SHP77 treated with DMSO at 0.1 percent for 48 hours (cell line): ENCODE measurements at regions not wholly inside any gene's neighbourhood (a gene's known extent, or its start where the extent isn't known, plus 50 kb on each side); places are given as distances from the start of the nearest gene placed in this dataset.
"Not testable (repeated sequence)": the region's sequence is repeated elsewhere in the genome, so short reads cannot be mapped to it uniquely, and the experiment has no call there.

Source experiments
- DNase-seq: peaks from one replicate; lab custom pipeline; 2025; lab: John Stamatoyannopoulos, UW

DNA sequence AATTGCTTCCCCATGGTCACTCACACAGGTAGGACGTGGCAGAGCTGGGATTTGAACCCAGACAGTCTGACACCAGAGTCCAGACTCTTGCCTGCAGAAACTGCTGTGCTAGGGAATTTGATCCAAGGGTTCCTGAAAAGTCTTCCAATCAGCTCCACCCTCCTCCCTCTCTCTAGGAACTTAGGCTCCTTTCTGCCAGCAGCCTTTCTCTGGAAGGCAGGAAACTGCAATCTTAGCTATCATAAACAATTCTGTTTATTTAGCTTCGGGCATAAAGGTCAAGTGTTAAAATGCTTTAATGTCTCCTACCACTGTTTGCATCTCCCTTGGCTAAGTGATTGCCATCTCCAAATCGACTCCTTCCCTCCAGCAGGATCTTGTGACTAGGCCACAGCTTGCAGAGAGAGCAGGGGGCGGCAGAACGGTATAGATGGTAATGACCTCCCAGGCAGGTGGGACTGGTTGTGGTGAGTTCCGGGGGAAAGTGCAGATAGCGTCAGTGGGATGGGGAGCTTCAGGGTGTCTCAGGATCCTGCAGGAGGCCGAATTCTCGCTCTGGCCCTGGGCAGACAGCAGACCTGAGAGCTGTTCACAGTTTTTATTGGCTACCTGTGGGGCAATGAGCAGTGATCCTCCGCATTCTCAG is 882.4 kb upstream of the EEF2KMT start:
- no peak for DNase-seq

DNA sequence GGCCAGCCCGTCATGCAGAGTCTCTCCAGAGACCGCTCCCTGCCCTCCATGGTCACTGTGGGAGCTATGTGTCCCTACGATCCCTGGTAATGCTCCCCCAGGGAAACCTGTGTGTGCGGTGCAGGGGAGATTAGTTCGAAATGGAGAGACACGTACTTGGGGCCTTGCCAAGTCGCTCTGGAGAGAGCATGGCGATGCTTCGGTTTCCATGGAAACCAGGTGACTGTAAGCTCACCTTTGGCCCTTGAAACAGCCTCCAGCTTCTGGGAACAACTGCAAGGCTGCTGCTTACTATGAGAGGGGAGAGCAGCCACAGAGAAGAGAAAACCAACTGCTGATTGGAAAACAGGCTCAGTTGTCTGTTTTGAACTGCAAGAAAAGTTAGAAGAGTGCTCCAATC is 879.7 kb upstream of the EEF2KMT start:
- no peak for DNase-seq

DNA sequence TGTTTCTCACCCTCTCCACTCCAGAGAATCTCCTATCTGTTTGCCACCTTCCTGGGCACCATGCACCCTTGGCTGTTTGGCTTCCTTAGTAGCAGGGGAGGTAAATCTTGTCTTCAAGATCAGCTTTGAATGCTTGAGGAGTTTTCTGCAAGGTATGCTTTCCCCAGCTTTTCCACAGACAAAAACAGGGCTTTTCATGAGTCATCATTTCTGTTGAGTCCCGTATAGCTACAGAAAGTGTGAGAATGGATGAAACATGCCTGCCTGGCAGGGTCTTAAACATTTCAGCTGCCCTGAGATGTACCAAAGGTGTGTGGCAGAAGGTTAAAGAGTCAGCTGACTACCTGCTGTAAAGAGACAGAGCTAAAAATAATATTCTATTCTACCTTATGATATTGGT is 875.2 kb upstream of the EEF2KMT start:
- no peak for DNase-seq

DNA sequence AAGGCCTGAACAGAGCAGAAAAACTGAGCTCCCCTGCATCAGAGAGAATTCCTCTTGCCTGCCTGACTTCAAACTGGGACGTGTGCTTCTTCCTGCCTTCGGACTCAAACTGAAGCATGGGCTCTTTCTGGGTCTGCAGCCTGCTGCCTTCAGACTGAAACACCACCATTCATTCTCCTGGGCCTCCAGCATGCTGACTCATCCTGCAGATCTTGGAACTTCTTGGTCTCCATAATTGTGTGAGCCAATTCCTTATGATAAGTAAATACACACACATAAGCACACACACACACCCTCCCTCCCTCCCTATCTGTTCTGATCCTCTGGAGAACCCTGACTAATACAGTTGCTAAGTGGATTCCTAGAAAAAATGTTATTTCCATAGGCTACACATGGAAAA is 874.3 kb upstream of the EEF2KMT start:
- no peak for DNase-seq

DNA sequence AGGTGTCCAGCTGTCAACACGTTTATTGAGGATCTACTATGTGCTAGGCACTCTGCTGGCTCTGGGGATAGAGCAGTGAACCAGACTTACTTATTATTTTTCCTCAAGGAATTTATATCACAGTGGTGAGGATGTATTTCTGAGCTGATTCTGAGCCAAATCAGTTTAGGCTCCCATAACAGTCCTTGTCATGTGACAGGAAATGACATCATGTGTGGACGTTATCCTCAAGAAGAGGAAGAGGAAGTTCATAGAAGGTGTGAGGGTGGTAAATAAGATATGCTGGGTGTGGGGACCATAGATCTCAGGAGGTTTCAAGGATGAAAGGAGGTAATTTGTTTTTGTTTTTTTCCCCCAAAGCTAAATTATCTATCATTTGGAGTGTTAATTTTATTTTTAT is 873.5 kb upstream of the EEF2KMT start:
- DNase-seq: no peak

DNA sequence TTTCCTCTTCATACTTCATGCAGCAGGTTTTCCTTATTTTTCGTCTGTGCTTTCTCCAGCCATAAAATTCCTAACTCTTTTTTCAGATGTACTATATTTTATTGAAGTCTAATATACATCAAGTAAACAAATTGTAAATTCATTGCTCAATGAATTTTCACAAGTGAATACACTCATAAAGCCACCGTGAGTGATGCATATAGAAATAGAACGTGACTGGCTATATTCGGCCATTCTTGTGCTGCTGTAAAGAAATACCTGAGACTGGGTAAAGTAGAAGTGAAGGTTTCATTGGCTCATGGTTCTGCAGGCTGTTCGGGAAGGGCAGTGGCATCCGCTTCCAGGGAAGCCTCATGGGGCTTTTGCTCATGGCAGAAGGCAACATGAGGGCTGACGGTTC is 868.4 kb upstream of the EEF2KMT start:
- no peak for DNase-seq

DNA sequence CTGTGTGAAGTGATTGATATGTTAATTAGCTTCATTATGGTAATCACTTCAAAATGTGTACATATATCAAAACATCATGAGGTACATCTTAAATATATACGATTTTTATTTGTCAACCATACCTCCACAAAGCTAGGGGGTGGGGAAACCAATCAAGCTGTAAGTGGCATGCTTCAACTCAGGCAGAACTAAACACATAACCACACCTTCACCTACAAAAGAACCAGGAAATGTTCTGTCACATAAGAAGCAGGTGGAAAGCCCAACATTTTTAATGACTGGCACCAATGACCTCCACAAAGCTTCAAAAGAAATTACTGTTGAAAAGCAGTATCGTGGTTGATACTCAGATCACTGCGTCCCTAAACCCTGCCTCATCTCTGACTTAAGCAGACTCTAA is 867.7 kb upstream of the EEF2KMT start:
- no peak for DNase-seq

DNA sequence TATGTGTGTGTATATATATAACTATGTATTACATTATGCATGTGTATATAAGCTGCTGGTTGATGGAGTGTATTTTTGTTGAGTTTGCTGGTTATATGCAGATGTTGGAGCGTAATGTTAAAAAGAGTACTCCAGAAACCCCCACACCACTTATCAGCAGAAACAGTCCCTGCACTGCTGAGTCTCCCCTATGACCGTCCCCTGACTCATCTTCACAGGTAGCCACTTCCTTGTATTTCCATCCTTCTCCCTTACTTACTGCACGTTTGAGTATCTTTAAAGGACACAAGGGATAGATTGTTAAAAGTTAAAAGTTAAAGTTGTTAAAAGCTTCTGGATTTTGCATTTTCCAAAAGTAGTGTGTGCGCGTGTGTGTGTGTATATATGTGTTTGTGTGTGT is 853.9 kb upstream of the EEF2KMT start:
- DNase-seq: no peak

DNA sequence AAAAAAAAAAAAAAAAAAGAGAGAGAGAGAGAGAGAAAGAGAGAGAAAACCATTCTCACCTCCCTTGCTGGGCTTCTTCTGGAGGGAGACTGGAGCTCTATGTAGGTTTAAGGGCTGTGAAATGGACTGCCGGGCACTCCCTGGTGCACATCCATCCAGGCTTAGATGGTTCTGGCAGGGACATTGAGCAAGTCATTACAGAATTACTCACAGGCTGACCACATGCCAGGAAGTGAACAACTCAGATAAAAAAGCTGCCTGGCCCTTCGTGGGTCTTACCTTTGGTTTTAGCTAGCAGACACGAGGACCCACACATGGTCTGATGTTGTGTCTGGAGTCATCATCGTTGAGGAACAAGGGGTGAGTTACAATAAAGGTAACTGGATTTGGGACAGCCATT is 847.4 kb upstream of the EEF2KMT start:
- DNase-seq: no peak

DNA sequence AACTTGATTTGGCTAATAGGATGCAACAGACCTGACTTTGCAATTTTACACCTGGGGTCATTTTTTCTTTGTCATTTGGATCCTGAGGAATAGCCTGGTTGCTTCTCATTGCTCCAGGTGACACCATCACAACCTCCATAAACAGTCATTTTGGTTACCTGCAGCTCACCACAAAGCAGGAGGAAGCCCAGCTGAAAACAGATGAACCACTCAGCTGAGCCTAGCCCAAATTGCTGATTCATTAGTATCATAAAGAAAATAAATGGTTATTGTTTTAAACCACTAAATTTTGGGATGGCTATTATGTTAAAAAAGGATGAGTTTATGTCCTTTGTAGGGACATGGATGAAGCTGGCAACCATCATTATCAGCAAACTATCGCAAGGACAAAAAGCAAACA is 841.0 kb upstream of the EEF2KMT start:
- DNase-seq: no peak

DNA sequence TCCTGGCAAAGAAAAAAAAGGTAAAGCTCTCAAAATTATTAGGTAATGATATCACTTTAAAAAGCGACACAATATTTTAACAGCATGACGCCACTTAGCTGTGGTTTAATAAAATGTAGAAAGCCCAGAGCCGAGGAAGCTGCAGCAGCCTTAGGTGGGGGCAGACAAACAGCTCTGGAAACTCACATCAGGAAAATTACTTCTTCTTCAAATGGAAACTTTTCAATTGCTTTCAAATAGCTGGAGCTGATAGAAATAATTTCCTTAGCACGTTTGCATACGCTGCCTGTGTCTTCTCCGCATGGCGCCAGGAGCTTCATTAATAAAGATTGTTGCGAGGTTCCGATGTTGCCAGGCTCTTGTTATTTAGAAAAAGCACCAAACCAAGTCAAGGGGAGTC is 835.3 kb upstream of the EEF2KMT start:
- no peak for DNase-seq

DNA sequence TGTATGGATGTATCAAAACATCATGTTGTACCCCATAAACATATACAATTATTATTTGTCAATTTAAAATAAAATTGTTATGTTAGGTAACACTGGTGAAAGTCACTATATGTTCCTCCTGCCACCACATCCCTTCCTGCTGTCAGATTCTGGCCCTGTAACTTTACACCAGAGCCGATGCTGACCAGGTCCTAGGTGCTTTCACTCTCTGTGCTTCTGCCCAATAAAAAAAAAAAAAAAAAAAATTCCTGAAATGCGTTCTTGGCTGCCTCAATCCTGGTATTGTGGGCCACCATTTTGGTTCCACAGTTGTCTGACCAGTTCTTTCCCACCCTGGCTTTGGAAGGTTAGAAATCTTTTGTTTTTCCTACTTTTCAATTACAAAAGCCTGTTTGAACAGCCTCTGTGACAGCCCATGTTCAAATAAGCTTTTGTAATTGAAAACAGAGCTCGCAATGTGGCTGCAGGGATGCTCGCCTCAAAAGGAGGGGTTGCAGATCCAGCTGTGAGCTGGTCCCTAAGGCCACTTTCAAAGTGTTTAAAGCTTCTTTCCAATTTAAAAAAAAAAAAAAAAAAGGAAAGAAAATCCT is 831.0 kb upstream of the EEF2KMT start:
- DNase-seq: no peak

DNA sequence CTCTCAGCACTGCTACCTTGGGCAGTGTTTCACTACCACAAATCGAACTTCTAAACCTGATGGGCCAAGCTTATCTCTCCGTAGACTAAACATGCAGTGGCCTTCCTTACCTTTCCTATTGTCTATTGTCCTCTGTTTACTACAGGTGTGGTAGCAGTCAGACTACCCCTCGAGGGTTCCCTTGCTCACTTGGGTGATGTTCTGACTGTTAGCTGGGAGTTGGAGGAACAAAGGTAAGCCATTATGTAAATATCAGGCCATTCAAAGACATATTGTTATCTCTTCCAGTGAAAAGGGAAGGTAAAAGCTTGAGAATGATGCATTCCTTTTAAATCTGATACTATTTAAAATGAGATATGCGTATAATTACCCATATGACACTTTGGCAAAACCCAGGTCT is 828.3 kb upstream of the EEF2KMT start:
- no peak for DNase-seq

DNA sequence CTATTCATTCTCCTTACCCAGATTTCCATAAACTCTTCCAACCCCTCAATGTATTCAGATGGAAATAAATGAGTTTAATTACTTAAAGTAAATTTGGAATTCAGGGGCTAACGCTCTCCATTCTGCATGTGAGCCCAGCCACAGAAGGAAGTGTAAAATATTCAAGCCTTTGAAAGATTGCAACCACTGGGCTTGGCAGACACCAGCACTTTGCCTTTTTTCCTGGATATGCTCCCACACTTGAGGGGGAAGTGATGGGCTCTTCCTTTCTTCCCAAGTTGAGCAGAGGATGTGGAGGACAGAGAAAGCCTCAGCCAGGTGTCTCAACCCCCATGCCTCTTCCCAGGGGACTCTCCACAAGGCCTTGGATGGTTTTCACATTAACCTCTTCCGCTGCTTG is 825.1 kb upstream of the EEF2KMT start:
- DNase-seq: no peak

DNA sequence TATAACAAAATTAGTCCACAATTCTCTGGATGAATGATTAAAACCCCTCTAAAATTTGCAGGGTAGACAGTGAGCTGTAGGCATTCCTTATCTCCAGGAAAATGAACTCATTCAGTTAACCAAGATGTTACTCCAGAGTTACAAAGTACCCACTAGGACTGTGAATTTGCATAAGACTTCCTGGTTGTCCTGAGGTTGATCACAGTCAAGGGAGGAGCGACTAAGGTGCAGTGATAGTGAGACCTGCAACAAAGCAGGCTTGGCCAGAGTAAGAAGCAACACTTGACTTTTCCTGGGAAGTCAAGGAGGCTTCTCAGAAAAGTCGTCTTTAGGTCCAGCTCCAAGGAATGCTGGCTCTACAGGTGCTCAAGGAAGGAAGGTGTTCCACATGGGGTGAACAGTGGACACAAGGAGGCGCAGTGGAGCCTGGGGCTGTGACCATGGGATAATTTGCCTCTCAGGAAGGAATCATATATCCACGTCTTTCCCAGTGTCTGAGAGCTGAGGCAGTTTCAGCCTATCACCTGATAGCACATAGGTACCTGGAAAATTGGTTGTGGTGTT is 821.1 kb upstream of the EEF2KMT start:
- no peak for DNase-seq

DNA sequence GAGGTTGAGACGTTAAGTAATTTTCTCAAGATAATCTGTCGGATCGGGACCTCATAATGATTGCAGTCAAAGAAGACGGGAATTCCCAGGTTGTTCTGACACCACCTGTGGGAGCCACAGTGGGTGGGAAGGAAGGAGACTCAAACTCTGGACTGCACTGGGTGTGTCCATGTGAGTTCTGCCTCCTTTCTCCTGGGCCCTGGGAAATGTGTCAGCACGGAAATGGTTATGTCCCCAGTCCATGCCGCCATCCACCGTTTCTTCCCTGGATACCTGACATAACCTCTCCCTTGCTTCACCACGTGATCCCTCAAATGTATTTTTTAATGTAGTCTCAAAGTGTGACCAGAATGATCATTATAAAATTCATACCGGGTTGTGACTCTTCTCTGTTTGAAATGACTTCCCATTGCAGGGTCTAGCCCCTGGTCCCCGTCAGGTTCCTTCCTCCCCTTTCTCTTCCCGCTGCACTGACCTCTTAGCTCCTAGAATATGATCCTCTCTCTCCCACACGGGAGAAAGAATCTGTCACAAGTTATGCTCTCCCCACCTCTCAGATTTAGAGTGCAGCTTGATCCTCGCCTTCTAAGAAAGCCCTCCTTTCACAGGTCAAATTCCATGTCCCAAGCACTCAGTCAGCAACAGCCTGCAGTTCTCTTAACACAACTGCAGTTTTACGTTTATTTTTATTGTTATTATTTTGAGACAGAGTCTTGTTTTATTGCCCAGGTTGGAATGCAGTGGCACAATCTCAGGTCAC is 820.0 kb upstream of the EEF2KMT start:
- DNase-seq: no peak

DNA sequence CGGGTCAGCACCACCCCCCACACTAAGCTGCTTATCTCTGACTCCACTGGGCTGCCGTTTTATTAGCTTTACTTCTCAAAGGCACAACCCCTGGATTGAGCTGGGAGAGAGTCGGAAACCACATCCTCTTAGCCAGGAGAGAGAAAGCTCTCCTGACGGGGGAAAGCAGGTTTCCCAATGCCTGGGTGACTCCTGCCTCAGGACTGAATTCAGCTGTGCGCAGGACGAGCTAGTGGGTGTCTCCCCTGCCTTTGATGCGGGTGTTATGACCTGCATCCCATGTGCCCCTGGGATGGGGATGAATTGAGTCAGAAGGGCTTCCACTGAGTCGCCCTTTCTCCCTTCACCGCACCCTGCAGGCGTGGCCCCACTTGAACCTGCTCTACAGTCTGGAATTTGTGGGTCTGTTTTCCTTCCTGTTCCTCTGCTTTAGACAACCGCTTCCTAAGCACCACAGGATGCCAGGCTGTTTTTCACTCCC is 819.2 kb upstream of the EEF2KMT start:
- no peak for DNase-seq

DNA sequence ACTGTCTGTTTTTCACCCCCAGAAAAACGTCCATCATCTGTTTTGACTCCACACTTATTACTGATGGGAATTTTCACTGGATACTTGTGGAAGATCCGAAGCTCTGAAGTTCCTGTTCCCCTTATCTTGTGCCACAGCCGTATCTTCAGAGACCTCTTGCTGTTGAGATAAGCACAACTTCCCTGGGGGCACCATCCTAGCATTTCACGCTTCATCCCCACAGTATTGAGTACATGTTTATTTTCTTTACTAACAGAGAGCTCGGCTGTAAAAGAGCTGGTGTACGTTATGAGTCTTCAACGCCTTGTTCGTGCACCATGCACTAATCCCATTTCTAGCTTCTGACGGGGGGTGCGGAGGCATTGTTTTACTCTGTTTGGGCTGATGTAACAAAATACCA is 813.6 kb upstream of the EEF2KMT start:
- no peak for DNase-seq

DNA sequence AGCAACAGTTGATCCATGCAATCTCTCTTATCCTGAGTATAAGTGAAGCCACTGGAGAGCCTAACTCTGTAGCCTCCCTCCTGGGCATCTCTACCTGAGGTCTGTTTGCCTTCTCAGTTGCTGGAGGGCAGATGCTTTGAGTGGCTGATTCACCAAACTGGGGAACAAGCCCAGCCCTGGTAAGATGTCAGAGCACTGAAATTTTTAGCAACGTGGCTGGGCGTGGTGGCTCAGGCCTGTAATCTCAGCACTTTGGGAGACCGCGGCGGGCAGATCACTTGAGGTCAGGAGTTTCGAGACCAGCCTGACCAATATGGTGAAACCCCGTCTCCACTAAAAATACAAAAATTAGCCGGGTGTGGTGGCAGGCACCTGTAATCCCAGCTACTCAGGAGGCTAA is 812.0 kb upstream of the EEF2KMT start:
- DNase-seq: not testable (repeated sequence)

DNA sequence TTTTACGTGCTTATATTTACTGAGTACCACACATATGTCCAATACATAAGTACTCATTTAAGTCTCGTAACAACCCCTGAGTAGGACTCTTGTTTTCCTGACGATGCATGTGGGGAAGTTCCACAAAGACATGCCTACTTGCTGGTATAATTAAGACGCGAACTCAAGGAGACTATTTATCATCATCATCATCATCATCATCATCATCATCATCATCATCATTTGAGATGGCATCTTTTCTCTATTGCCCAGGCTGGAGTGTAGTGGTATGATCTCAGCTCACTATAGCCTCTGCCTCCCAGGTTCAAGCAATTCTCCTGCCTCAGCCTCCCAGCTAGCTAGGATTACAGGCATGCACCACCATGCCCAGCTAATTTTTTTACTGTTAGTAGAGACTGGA is 809.9 kb upstream of the EEF2KMT start:
- DNase-seq: no peak

DNA sequence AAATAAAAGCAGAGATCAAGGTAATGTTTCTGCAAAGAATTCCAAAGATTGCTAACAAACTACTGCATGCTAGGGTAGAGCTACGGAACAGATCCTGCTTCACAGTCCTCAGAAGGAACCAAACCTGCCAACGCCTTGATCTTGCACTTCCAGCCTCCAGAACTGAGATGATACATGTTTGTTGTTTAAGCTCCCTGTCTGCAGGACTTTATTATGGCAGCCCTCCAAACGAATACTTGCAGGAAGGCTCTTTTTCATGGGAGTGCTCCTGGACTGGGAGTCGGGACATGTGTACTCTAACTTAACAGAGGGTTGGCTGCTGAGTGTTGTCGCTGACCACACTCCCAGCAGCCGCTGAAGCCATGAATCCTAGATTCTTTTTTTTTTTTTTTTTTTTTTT is 808.8 kb upstream of the EEF2KMT start:
- DNase-seq: no peak

DNA sequence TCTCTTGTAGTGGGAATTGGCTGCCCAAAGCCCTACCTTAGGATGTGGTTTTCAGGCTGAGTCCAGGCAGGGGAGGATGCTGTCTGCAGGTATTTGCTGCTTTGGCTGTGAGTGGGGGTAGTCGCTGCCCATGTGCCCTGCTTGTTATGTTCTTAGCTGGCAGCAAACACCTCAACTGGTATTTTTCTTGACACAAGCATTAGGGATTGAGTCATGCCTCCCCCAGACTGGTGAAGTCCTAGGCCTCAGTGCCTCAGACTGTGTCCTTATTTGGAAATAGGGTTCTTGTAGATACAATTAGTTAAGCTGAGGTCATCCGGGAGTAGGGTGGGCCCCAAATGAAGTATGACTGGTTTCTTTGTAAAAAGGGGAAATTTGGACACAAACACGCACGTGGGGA is 808.3 kb upstream of the EEF2KMT start:
- no peak for DNase-seq

DNA sequence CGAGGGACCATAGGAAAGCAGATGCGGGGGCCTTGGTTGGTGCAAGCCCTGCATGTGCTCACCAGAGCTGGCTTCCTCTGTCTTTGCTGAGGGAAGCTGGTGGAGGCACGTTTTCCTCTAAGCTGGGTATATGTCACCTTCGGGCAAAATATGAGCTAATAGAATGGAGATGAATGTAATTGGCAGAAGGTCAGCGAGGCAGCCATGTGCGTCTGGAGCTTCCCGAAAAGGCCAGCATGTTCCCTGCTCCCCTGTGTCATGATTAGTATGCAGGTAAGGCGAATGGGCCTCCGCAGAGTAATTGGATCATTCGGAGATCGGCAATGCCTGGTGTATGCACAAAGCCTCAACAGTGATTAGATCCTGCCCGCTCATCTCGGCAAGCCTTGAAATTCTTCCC is 806.2 kb upstream of the EEF2KMT start:
- DNase-seq: no peak
